ENCODE measurements at regions not wholly inside any gene's neighbourhood (a gene's known extent, or its start where the extent isn't known, plus 50 kb on each side); places are given as distances from the start of the nearest gene placed in this dataset.

- Histone ChIP-seq H2AFZ (ENCODE audit: control insufficient read depth, low read depth, low read length) (no peak overlapping the region), H3K4me2 (ENCODE audit: control insufficient read depth, insufficient read depth) (no peak overlapping the region), H3K27me3 (replicated peaks in 1 of 2; ENCODE audit: control insufficient read depth in 2 of 2, insufficient read depth in 2 of 2, low read length in 1 of 2) (peaks cover 1 to 3% of the 10 kb centered on the region in 2 experiments; a peak in 3 of 4 replicates), H3K4me1 (ENCODE audit: control insufficient read depth, insufficient read depth, low read length) (no peaks in the 10 kb centered on the region), H3K27ac (ENCODE audit: control insufficient read depth, insufficient read depth) (no peak overlapping the region), H3K36me3 (ENCODE audit: control insufficient read depth in 2 of 2, insufficient read depth in 2 of 2, low read length in 1 of 2) (no peaks in the 10 kb centered on the region), H4K20me1 (ENCODE audit: control insufficient read depth, insufficient read depth) (no peaks in the 10 kb centered on the region), H3K4me3 (no peak overlapping the region), H3K9me3 (replicated peaks; ENCODE audit: control insufficient read depth, insufficient read depth, low read length) (no peaks in the 10 kb centered on the region), H3K9ac (ENCODE audit: control insufficient read depth, insufficient read depth, low read length) (no peak overlapping the region), H3K79me2 (ENCODE audit: control insufficient read depth, insufficient read depth, low read length) (no peaks in the 10 kb centered on the region)
- POLR2A ChIA-PET = no interaction called here
- intact Hi-C loops (cut with micrococcal nuclease; ENCODE audit: unreplicated experiment) = no loop called here
- no TSS peak for BruUV-seq (replicated peaks)
- SMC1A ChIA-PET (ENCODE audit: uncharacterized antibody, unreplicated experiment) = no interaction called here
- no peak for TF ChIP-seq CBX3 (IDR thresholded peaks at IDR 0.05; ENCODE audit: borderline replicate concordance, low read depth)
- no peak for TF ChIP-seq ETV6 (conservative IDR thresholded peaks at IDR 0.05 in 1 of 2, IDR thresholded peaks at IDR 0.05 in 1 of 2; ENCODE audit: borderline replicate concordance in 1 of 2, low read depth in 1 of 2)
- TF ChIP-seq RCOR1 (conservative IDR thresholded peaks at IDR 0.05; ENCODE audit: low read depth, low read length) = no peak
- no peak for TF ChIP-seq CHD2 (IDR thresholded peaks at IDR 0.05; ENCODE audit: borderline replicate concordance, low read depth, low read length)
- no peak for TF ChIP-seq ZNF384 (IDR thresholded peaks at IDR 0.05; ENCODE audit: borderline replicate concordance, low read depth, low read length)
- no peak for TF ChIP-seq MAX (IDR thresholded peaks at IDR 0.05; ENCODE audit: low read depth, low read length)
- no peak for TF ChIP-seq CREB1 (IDR thresholded peaks at IDR 0.05; ENCODE audit: low read depth)
- TF ChIP-seq NFYA (IDR thresholded peaks at IDR 0.05; ENCODE audit: borderline replicate concordance, low read depth, low read length) = no peak
- no peak for TF ChIP-seq ZNF207 (IDR thresholded peaks at IDR 0.05; ENCODE audit: borderline replicate concordance)
- no peak for TF ChIP-seq NR2C1 (IDR thresholded peaks at IDR 0.05)
- no peak for TF ChIP-seq BRCA1 (IDR thresholded peaks at IDR 0.05; ENCODE audit: low read depth, low read length)
- TF ChIP-seq BCLAF1 (IDR thresholded peaks at IDR 0.05) = no peak
- TF ChIP-seq HDAC6 (IDR thresholded peaks at IDR 0.05; ENCODE audit: unreplicated experiment) = no peak
- TF ChIP-seq ZBED1 (IDR thresholded peaks at IDR 0.05; ENCODE audit: borderline replicate concordance) = no peak
- no peak for TF ChIP-seq SKIL (IDR thresholded peaks at IDR 0.05; ENCODE audit: low read depth, poor library complexity, severe bottlenecking)
- TF ChIP-seq JUNB (IDR thresholded peaks at IDR 0.05) = no peak
- TF ChIP-seq E2F4 (IDR thresholded peaks at IDR 0.05; ENCODE audit: low read depth, low read length) = no peak
- TF ChIP-seq SPI1 (IDR thresholded peaks at IDR 0.05; ENCODE audit: borderline replicate concordance, insufficient read depth, low read depth, low read length) = no peak
- no peak for TF ChIP-seq RBBP5 (conservative IDR thresholded peaks at IDR 0.05)
- ATAC-seq (no peak), DNase-seq (ENCODE audit: low read depth, low spot score) (no peak), FAIRE-seq (no peak)
- RAD21 ChIA-PET (ENCODE audit: unreplicated experiment) = interaction anchor here (1.6 kb wide), 1 partner anchor 70 kb away, joined by 4 read pairs; no protein-coding TSS in a partner anchor
- in situ Hi-C loops (cut with MboI) = no loop called here
- CTCF ChIA-PET = no interaction called here
- 45% methylated on average over 7 of the region's 7 CpGs for WGBS (ENCODE audit: insufficient coverage, insufficient replicate concordance, low lambda C conversion rate, missing lambda C conversion rate)
Observed at GRCh38 chr20:48550814-48551213, 277.0 kb downstream of the PREX1 start.
